Body of pancreas (tissue), 4 donors: ENCODE measurements at regions not wholly inside any gene's neighbourhood (a gene's known extent, or its start where the extent isn't known, plus 50 kb on each side); places are given as distances from the start of the nearest gene placed in this dataset.

Source experiments
- POLR2A ChIP-seq, 3 donors: fragments of 450-650 bp; IDR thresholded peaks; one replicate each; pipeline ENCODE4 v1.6.1; 2016; ENCODE audit warnings: antibody characterized with exemption in 3 of 3, mild to moderate bottlenecking in 2 of 3
- TF ChIP-seq, protein P1 (sequence below), 7 experiments: fragments of 450-650 bp in 4 of 7; fragments of 200-600 bp in 3 of 7; sonication (generic) in 3 of 7; IDR thresholded peaks; one replicate each; pipeline ENCODE4 v1.5.1; 2016 to 2019; ENCODE audit warnings: antibody characterized with exemption in 7 of 7

- TF ChIP-seq, protein P1, sequence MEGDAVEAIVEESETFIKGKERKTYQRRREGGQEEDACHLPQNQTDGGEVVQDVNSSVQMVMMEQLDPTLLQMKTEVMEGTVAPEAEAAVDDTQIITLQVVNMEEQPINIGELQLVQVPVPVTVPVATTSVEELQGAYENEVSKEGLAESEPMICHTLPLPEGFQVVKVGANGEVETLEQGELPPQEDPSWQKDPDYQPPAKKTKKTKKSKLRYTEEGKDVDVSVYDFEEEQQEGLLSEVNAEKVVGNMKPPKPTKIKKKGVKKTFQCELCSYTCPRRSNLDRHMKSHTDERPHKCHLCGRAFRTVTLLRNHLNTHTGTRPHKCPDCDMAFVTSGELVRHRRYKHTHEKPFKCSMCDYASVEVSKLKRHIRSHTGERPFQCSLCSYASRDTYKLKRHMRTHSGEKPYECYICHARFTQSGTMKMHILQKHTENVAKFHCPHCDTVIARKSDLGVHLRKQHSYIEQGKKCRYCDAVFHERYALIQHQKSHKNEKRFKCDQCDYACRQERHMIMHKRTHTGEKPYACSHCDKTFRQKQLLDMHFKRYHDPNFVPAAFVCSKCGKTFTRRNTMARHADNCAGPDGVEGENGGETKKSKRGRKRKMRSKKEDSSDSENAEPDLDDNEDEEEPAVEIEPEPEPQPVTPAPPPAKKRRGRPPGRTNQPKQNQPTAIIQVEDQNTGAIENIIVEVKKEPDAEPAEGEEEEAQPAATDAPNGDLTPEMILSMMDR (IDR thresholded peaks at IDR 0.05), result no peak
- TF ChIP-seq POLR2A (IDR thresholded peaks at IDR 0.05), result no peak
These were observed 233.4 kb upstream of the SMIM21 start for GRCh38 chr18:75660932-75661331.
